ENCODE measurements at regions not wholly inside any gene's neighbourhood (a gene's known extent, or its start where the extent isn't known, plus 50 kb on each side); places are given as distances from the start of the nearest gene placed in this dataset.

GRCh38 chr13:78826936-78827335, 168.0 kb upstream of the OBI1 start:
- TF ChIP-seq POLR2AphosphoS5 (IDR thresholded peaks at IDR 0.05) = no peak
- no peak for TF ChIP-seq CTCF (IDR thresholded peaks at IDR 0.05)
- no peak for TF ChIP-seq POLR2A (IDR thresholded peaks at IDR 0.05)
- Histone ChIP-seq H3K4me3 (no peak overlapping the region), H3K4me1 (replicated peaks) (no peaks in the 10 kb centered on the region), H3K9me3 (no peaks in the 10 kb centered on the region), H3K27me3 (replicated peaks; ENCODE audit: insufficient read depth) (no peaks in the 10 kb centered on the region), H3K27ac (no peak overlapping the region), H3K36me3 (no peaks in the 10 kb centered on the region)
- whole genome bisulfite sequencing = 82% methylated on average over 2 of the region's 2 CpGs
- DNase-seq (ENCODE audit: low spot score) = no peak
- intact Hi-C loops (cut with DNase I) = no loop called here

DNA sequence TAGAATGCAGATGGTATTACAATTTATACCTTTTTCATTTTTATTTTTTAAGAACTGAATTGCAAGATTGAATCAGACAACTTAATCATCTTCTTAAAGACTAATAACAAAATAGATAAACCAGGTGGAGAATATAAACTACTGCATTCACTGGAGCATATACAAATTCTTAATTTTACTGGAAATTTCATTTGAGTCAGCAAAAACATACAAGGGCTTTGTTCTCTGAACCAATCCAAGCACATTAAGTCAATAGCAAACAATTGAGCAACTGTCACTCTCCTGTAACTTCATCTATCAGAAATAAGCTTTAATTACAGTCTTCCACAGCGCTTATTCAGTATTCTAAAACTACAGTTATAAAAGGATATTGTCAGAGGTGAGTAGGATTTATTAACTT, 167.4 kb upstream of the OBI1 start:
- Histone ChIP-seq H3K36me3 (no peaks in the 10 kb centered on the region), H3K4me3 (no peak overlapping the region), H3K27me3 (replicated peaks; ENCODE audit: insufficient read depth) (no peaks in the 10 kb centered on the region), H3K9me3 (no peaks in the 10 kb centered on the region), H3K4me1 (replicated peaks) (no peaks in the 10 kb centered on the region), H3K27ac (no peak overlapping the region)
- TF ChIP-seq CTCF (IDR thresholded peaks at IDR 0.05) (no peak), POLR2AphosphoS5 (IDR thresholded peaks at IDR 0.05) (no peak), POLR2A (IDR thresholded peaks at IDR 0.05) (no peak)
- no peak for DNase-seq (ENCODE audit: low spot score)
- intact Hi-C loops (cut with DNase I) = no loop called here
- 73% methylated on average over 1 of the region's 1 CpG for WGBS

DNA sequence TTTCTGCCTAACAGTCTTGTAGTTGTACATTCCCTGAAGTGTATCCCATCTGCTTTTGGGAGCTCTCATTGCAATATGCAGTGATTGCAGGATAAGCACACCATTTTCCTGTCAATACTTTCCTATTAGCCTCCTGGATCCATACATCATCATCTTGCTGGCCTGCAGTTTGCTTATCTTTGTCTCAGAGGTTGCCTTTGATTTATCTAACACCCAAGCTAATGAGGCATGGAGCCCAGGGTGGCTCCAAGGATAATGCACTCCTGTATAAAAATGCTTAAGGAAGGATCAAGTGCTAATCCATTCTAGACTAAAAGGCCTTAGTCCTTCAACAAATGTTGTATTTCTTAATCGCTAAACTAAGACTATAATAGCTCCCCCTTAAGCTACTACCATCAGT, 161.6 kb upstream of the OBI1 start:
- H3K4me3 ChIP-seq = no peak overlapping the region

DNA sequence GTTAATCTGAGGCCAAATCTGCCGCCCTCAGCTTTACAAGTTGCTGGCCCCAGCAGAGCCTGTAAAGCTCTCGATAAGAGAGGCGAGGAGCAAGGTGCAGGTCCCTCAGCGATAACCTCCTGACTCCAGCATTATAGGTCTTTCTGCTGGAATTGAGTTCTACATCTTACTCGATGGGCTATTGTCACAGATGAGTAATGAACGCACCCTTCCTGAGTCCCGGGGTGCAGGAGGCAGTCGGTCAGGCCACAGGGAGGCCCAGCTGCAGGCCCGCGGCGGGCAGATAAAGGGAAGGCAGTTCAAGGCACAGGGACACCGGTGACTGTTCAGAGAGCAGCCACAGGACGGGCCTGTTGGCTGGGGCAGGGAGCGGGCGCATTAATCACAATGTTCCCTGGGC, 157.6 kb upstream of the OBI1 start:
- no peaks in the 10 kb centered on the region for H3K27me3 ChIP-seq (replicated peaks; ENCODE audit: insufficient read depth)
- H3K4me3 ChIP-seq = no peak overlapping the region
- H3K36me3 ChIP-seq = no peaks in the 10 kb centered on the region
- H3K9me3 ChIP-seq = no peaks in the 10 kb centered on the region
- WGBS = 77% methylated on average over 13 of the region's 15 CpGs
- H3K4me1 ChIP-seq (replicated peaks) = no peaks in the 10 kb centered on the region
- no peak for TF ChIP-seq POLR2A (IDR thresholded peaks at IDR 0.05)
- no peak for TF ChIP-seq POLR2AphosphoS5 (IDR thresholded peaks at IDR 0.05)
- no peak for TF ChIP-seq CTCF (IDR thresholded peaks at IDR 0.05)
- no peak for DNase-seq (ENCODE audit: low spot score)
- intact Hi-C loops (cut with DNase I) = no loop called here
- H3K27ac ChIP-seq = no peak overlapping the region

More for the DNA sequence above, 161.6 kb upstream of the OBI1 start:
- H3K36me3 ChIP-seq = no peaks in the 10 kb centered on the region
- no peaks in the 10 kb centered on the region for H3K4me1 ChIP-seq (replicated peaks)
- intact Hi-C loops (cut with DNase I) = no loop called here
- TF ChIP-seq POLR2A (IDR thresholded peaks at IDR 0.05) (no peak), POLR2AphosphoS5 (IDR thresholded peaks at IDR 0.05) (no peak), CTCF (IDR thresholded peaks at IDR 0.05) (no peak)
- no peak for DNase-seq (ENCODE audit: low spot score)
- no peaks in the 10 kb centered on the region for H3K9me3 ChIP-seq
- H3K27me3 ChIP-seq (replicated peaks; ENCODE audit: insufficient read depth) = no peaks in the 10 kb centered on the region
- H3K27ac ChIP-seq = no peak overlapping the region
- WGBS = 92% methylated on average over 1 of the region's 1 CpG

GRCh38 chr13:78816154-78816553, 157.2 kb upstream of the OBI1 start:
- intact Hi-C loops (cut with DNase I) = no loop called here
- no peaks in the 10 kb centered on the region for H3K27me3 ChIP-seq (replicated peaks; ENCODE audit: insufficient read depth)
- no peaks in the 10 kb centered on the region for H3K36me3 ChIP-seq
- DNase-seq (ENCODE audit: low spot score) = no peak
- no peaks in the 10 kb centered on the region for H3K9me3 ChIP-seq
- H3K4me1 ChIP-seq (replicated peaks) = no peaks in the 10 kb centered on the region
- H3K27ac ChIP-seq = no peak overlapping the region
- no peak overlapping the region for H3K4me3 ChIP-seq
- WGBS = 57% methylated on average over 1 of the region's 1 CpG
- TF ChIP-seq CTCF (IDR thresholded peaks at IDR 0.05) (no peak), POLR2AphosphoS5 (IDR thresholded peaks at IDR 0.05) (no peak), POLR2A (IDR thresholded peaks at IDR 0.05) (no peak)

All from prostate gland (tissue), 2 donors.